ENCODE measurements at regions not wholly inside any gene's neighbourhood (a gene's known extent, or its start where the extent isn't known, plus 50 kb on each side); places are given as distances from the start of the nearest gene placed in this dataset.

DNA sequence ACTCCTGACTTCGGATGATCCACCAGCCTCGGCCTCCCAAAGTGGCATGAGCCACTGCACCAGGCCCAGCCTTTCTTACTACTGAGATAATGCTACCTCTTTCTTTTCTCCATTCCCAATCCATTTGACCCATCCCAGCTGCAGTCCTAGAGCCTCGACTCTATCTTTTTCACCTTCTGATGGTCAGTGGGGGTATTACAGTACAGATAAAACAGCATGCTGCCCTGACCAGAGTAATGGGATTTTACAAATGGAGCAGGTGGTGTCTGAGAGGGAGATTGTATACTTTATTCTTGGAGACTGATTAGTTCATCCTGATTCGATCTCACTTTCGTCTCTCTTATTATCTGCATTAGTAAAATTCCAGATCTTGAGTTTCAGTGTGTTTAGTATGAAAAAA is 238.6 kb upstream of the TNP1 start (continued):
- TF ChIP-seq, protein P1, sequence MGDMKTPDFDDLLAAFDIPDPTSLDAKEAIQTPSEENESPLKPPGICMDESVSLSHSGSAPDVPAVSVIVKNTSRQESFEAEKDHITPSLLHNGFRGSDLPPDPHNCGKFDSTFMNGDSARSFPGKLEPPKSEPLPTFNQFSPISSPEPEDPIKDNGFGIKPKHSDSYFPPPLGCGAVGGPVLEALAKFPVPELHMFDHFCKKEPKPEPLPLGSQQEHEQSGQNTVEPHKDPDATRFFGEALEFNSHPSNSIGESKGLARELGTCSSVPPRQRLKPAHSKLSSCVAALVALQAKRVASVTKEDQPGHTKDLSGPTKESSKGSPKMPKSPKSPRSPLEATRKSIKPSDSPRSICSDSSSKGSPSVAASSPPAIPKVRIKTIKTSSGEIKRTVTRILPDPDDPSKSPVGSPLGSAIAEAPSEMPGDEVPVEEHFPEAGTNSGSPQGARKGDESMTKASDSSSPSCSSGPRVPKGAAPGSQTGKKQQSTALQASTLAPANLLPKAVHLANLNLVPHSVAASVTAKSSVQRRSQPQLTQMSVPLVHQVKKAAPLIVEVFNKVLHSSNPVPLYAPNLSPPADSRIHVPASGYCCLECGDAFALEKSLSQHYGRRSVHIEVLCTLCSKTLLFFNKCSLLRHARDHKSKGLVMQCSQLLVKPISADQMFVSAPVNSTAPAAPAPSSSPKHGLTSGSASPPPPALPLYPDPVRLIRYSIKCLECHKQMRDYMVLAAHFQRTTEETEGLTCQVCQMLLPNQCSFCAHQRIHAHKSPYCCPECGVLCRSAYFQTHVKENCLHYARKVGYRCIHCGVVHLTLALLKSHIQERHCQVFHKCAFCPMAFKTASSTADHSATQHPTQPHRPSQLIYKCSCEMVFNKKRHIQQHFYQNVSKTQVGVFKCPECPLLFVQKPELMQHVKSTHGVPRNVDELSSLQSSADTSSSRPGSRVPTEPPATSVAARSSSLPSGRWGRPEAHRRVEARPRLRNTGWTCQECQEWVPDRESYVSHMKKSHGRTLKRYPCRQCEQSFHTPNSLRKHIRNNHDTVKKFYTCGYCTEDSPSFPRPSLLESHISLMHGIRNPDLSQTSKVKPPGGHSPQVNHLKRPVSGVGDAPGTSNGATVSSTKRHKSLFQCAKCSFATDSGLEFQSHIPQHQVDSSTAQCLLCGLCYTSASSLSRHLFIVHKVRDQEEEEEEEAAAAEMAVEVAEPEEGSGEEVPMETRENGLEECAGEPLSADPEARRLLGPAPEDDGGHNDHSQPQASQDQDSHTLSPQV (IDR thresholded peaks at IDR 0.05): no peak
- TF ChIP-seq RB1 (IDR thresholded peaks at IDR 0.05; ENCODE audit: borderline replicate concordance) (no peak), SMARCA5 (IDR thresholded peaks at IDR 0.05) (no peak), SP1 (IDR thresholded peaks at IDR 0.05; ENCODE audit: low read depth, low read length) (no peak)

DNA sequence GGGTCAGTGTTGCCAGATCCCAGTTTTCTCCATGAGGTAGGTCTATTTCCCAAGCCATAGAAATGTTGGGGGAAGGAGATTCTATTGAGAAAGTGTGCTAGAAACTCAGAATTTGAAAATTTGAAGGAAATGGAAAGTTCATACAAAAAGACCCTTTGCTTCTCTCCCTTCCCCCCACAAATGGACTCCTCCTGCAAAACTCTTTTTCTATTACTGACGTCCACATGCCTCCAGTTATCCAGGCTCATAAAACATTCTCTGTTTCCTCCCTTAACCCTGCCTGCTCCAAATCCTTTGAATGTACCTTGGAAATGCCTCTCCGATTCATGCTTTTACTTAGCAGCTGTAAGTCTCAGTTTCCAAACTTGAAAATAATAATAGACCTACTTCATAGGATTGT is 237.5 kb upstream of the TNP1 start:
- SMC1A ChIA-PET (ENCODE audit: uncharacterized antibody, unreplicated experiment): interaction anchor here (1.3 to 1.5 kb wide), 2 partner anchors 8 to 11 kb away, joined by 4 to 6 read pairs; no protein-coding TSS in a partner anchor
- CTCF ChIA-PET: no interaction called here
- H2AFZ ChIP-seq (ENCODE audit: control insufficient read depth, low read depth, low read length): no peak overlapping the region
- H3K4me2 ChIP-seq (ENCODE audit: control insufficient read depth, insufficient read depth): no peak overlapping the region
- peaks cover 2% of the 10 kb centered on the region; the same call in 2 of the 3 replicates for H3K9me3 ChIP-seq (replicated peaks; ENCODE audit: control insufficient read depth, insufficient read depth, low read length)
- H3K27ac ChIP-seq (ENCODE audit: control insufficient read depth, insufficient read depth): no peak overlapping the region
- no peak for DNase-seq (ENCODE audit: low read depth, low spot score)
- no peak overlapping the region for H3K4me3 ChIP-seq
- H3K79me2 ChIP-seq (ENCODE audit: control insufficient read depth, insufficient read depth, low read length): no peaks in the 10 kb centered on the region
- RAD21 ChIA-PET (ENCODE audit: unreplicated experiment): no interaction called here
- no peak for ATAC-seq
- FAIRE-seq: no peak
- WGBS (ENCODE audit: insufficient coverage, insufficient replicate concordance, low lambda C conversion rate, missing lambda C conversion rate): 41% methylated on average over 2 of the region's 2 CpGs
- in situ Hi-C loops (cut with MboI): no loop called here
- H3K36me3 ChIP-seq (ENCODE audit: control insufficient read depth in 2 of 2, insufficient read depth in 2 of 2, low read length in 1 of 2): no peaks in the 10 kb centered on the region
- no TSS peak for BruUV-seq (replicated peaks)
- H4K20me1 ChIP-seq (ENCODE audit: control insufficient read depth, insufficient read depth): no peaks in the 10 kb centered on the region
- H3K27me3 ChIP-seq (replicated peaks in 1 of 2; ENCODE audit: control insufficient read depth in 2 of 2, insufficient read depth in 2 of 2, low read length in 1 of 2): no peaks in the 10 kb centered on the region
- no peak for TF ChIP-seq STAT1 (conservative IDR thresholded peaks at IDR 0.05)
- TF ChIP-seq SREBF2 (IDR thresholded peaks at IDR 0.05; ENCODE audit: low read length): no peak
- TF ChIP-seq ZSCAN29 (IDR thresholded peaks at IDR 0.05): no peak
- TF ChIP-seq FOS (IDR thresholded peaks at IDR 0.05; ENCODE audit: borderline replicate concordance, extremely low read depth, insufficient read length): no peak
- POLR2A ChIA-PET: no interaction called here
- intact Hi-C loops (cut with micrococcal nuclease; ENCODE audit: unreplicated experiment): no loop called here
- no peaks in the 10 kb centered on the region; the same call in 1 of the 2 replicates for H3K4me1 ChIP-seq (ENCODE audit: control insufficient read depth, insufficient read depth, low read length)
- H3K9ac ChIP-seq (ENCODE audit: control insufficient read depth, insufficient read depth, low read length): no peak overlapping the region

All from GM12878 (cell line).